ENCODE measurements at regions not wholly inside any gene's neighbourhood (a gene's known extent, or its start where the extent isn't known, plus 50 kb on each side); places are given as distances from the start of the nearest gene placed in this dataset.

DNA sequence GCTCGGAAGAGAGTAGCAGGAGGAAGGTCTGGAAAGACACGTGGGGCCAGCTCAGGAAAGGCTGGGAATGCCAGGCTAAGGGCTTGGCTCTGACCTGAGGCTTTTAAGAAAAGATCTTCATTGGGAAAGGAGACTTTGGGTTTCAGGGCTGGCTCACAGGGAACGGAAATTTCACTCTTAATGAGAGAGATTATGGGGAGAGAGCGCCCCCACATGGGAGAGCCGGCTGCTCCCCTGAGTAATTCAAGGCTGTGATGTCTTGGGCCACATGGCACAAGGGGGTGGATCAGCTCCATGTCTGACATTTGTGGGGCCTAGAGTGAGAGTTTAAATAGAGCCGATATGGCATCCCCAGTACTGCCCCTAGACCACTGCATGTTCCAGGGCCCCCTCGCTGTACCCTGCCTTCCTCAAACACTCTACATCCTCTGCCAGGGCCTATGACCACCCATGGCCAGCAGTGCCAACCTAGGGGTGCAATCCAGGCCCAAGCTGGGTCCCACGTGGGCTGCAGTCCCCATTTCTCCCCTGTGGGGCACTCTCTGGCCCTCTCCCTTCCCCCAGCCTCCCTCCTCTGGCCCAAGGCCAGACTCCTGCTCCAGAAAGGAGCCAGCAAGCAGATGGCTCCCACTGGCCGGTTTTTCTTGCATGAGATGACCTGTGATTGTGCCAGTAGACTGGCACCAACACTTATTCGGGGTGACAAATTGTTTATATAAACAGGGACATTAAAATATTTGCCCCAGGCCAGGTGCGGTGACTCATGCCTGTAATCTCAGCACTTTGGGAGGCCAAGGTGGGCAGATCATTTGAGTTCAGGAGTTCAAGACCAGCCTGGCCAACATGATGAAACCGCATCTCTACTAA is 75.2 kb downstream of the ISX start:
- no peak for TF ChIP-seq CTCF (IDR thresholded peaks at IDR 0.05; ENCODE audit: insufficient read depth, low read depth, low read length)
- no peak for TF ChIP-seq EZH2 (IDR thresholded peaks at IDR 0.05; ENCODE audit: insufficient read depth, low read length)

Data from astrocyte (in vitro differentiated cells and primary cell).